HG02981 (cell line): ENCODE measurements at regions not wholly inside any gene's neighbourhood (a gene's known extent, or its start where the extent isn't known, plus 50 kb on each side); places are given as distances from the start of the nearest gene placed in this dataset.

Experiments used
- ATAC-seq: cut with Tn5 transposase; IDR thresholded peaks from one replicate; pipeline ENCODE4 v1.9.1; 2021; ENCODE audit warnings: mild to moderate bottlenecking, moderate library complexity; ENCODE audit not compliant: unreplicated experiment

DNA sequence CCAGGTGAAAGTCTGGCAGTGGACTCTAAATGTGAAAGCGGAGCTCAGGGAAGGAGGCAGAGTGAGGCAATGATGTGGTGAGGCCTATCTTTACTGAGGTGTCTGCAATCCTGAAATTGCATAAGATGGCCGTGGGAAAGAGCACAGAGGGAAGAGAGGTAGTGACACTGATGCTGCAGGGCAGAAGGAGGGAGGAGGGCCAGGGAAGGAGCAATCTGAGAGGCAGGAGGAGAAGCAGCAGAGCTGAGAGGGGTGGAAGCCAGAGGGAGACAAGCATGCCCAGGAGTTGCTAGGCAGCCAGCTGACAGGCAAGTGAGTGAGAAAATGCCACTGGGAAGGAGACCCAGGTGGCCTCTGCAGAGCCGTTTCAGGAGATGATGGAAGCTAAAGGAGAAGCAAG is 97.4 kb upstream of the CNR1 start:
- no peak for ATAC-seq

- ATAC-seq = no peak
Observed at GRCh38 chr6:88262332-88262731, 96.2 kb upstream of the CNR1 start.

DNA sequence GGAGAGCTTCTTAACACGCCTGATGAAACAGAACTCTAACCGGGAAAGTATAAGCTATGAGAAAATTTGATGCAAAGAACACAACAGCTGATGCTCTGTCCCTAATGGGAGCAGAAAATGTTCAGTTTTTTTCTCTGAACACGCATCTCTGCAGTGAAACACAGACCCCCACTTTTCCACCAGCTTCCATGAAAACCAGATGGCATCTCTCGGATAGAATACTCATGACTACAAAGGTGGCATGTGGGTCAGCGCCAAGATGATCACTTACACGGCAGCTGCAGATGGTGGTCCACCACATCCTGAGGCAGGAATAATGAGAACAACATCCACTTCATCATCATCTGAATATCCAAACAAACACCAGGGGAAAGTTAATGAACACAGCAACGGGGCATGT is 85.2 kb upstream of the CNR1 start:
- no peak for ATAC-seq

GRCh38 chr6:88248709-88249321 is 82.7 kb upstream of the CNR1 start:
- ATAC-seq = no peak

DNA sequence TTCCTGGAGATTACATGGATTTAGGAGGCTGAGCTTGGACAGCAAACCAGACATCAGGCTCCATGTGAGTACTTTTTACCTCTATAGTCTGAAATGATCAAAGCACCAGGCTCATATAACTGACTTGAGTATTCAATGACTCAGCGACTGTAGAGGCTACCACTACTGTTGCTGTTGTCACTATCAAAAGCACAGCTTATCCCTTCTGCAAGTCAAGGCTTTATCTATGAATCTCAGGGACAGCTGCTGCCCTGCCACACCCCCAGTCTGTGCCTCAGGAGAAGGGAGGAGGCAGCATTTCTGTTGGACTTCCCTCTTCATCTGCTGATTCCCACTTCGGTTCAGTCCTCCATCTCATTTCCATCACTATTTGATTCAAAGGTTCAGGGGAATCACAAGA is 80.5 kb upstream of the CNR1 start:
- ATAC-seq = no peak

GRCh38 chr6:88244721-88245120 is 78.6 kb upstream of the CNR1 start:
- ATAC-seq = no peak

DNA sequence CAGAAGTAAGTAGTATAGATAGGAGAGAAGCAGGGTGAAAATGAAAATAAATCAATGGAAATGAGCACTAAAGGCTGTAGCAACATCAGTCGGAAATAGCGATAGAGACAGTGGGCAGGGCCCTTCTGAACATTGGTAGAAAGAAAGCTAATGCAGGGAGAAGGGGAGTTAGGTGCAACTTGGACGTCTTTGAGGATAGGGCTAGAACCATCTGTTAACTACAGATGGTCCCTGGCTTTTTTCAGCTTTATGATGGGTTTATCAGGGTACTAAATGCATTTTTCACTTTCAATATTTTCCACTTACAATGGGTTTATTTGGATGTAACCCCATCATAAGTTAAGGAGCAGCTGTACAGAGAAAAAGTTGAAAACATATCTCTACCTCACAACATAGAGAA is 72.8 kb upstream of the CNR1 start:
- ATAC-seq = no peak

DNA sequence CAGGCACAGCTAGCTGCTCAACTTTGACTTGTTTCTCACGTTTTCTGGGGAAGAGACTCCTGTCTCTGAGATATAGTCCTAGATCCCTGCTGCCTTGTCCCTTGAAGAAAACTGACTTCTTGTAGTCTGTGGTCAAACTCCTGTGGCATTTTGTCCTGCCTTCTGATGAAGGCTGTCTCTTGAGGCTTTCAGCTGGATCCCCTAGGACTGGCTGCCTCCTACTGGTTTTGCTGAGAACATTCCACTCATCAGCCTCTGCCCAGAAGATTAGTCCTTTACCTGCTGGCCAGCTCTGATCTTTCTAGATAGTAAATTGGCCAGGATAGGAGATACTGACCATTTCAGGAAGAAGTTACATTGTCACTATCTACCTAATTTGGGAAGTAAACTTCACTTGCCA is 71.9 kb upstream of the CNR1 start:
- ATAC-seq = no peak

- no peak for ATAC-seq
Observed at GRCh38 chr6:88236612-88237360, 70.6 kb upstream of the CNR1 start.

DNA sequence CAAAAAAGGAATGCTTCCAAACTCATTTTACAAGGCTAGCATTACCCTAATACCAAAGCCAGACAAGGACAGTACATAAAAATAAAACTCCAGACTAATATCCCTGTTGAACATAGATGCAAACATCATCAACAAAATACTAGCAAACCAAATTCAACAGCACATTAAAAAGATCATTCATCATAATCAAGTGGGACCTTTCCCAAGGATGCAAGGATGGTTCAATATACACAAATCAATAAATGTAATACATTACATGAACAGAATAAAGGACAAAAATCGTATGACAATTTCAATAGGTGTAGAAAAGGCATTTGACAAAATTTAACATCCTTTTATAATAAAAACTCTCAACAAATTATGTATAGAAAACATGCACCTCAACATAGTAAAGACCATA is 66.6 kb upstream of the CNR1 start:
- ATAC-seq = no peak

DNA sequence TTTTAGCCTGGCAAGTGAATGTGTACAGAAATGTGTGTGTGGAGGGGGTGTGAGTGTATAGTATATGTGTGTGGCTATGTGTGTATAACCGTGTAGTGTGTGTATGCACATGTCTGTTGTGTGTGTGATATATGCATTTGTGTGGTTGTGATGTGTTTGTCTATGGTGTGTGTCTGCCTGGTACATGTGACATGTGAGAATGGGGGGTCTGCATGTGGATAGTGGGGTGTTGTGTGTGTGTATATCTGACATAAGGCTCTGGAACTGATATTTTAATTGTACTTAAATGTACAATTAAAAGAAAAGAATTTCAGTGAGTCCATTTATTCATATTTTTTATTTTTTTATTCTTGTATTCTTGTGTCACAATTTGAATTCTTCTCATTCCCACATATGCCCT is 57.2 kb upstream of the CNR1 start:
- no peak for ATAC-seq

- ATAC-seq = no peak
Observed at GRCh38 chr6:88220493-88220892, 54.3 kb upstream of the CNR1 start.

- ATAC-seq = no peak
Observed at GRCh38 chr6:88216182-88216581, 50.0 kb upstream of the CNR1 start.
